GM10266 (cell line): ENCODE measurements at regions not wholly inside any gene's neighbourhood (a gene's known extent, or its start where the extent isn't known, plus 50 kb on each side); places are given as distances from the start of the nearest gene placed in this dataset.

ENCODE experiments used
- DNase-seq: peaks from one replicate; pipeline ENCODE4 v3.0.0; 2012; ENCODE audit errors: extremely low spot score
- CTCF ChIP-seq: IDR thresholded peaks from 2 replicates; pipeline ENCODE4 v1.5.1; 2012; ENCODE audit warnings: mild to moderate bottlenecking, low read depth; ENCODE audit not compliant: control insufficient read depth, insufficient read depth; ENCODE audit errors: missing control alignments

- no peak for DNase-seq
- no peak for TF ChIP-seq CTCF
These were observed 97.8 kb upstream of the CD180 start for GRCh38 chr5:67294266-67294938.

GRCh38 chr5:67293226-67293625, 96.6 kb upstream of the CD180 start:
- no peak for DNase-seq
- no peak for TF ChIP-seq CTCF

GRCh38 chr5:67292201-67292940, 95.8 kb upstream of the CD180 start:
- no peak for TF ChIP-seq CTCF
- DNase-seq, result no peak

GRCh38 chr5:67291671-67292070, 95.1 kb upstream of the CD180 start:
- DNase-seq, result no peak
- no peak for TF ChIP-seq CTCF

DNA sequence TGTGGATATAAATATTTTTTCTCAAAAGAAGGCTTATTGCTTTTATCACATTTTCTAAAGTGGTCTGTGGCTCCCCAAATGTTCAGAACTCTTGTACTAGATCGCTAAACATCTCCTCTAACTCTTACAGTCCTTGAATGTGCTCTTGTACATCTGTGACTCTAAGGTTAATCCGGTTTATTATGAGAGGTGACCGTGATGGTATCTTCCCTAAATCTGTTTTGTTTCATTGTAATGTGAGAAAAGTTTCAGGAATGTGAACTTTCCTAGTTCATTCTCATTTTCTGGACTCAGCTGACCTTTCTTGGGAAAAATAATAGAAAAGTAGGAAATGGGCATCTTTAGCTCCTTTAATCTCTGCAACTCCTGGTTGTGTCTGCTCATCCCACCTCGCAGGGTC, 94.5 kb upstream of the CD180 start:
- DNase-seq, result no peak

GRCh38 chr5:67290655-67291054, 94.1 kb upstream of the CD180 start:
- no peak for DNase-seq
- no peak for TF ChIP-seq CTCF

More for the DNA sequence above, 94.5 kb upstream of the CD180 start:
- TF ChIP-seq CTCF, result no peak
